Mammary epithelial cell (primary cell): ENCODE measurements at regions not wholly inside any gene's neighbourhood (a gene's known extent, or its start where the extent isn't known, plus 50 kb on each side); places are given as distances from the start of the nearest gene placed in this dataset.

Source experiments
- CTCF ChIP-seq, 2 donors: IDR thresholded peaks in 1 of 2; conservative IDR thresholded peaks in 1 of 2; 2 replicates each; pipeline ENCODE4 v1.5.1; 2011 to 2012; ENCODE audit warnings: inconsistent platforms in 2 of 2, low read length in 2 of 2, mild to moderate bottlenecking in 2 of 2, control low read depth in 1 of 2, low read depth in 1 of 2; ENCODE audit not compliant: insufficient read depth in 1 of 2; ENCODE audit errors: extremely low read depth in 1 of 2
- EZH2 ChIP-seq: IDR thresholded peaks from 2 replicates; pipeline ENCODE4 v1.6.1; 2012; ENCODE audit warnings: low read length, inconsistent platforms, borderline replicate concordance

DNA sequence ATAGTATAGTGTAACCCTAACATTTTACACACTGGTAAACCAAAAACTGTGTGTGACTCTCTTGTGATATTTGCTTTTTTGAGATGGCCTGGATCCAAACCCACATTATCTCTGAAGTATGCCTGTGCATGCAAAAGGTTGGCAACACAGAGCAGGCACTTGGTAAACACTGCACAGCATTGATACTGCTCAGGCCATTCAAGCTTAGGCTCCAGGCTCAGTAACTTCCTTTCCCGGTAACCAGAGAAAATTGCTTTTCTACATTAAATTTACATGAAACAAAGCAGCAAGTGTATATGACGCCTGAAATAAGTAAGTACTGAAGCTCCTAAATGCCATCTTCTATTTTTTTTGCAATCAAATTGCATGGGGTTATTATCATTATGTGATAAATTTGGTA lies 205.7 kb downstream of the EPM2A start:
- no peak for TF ChIP-seq CTCF (conservative IDR thresholded peaks at IDR 0.05 in 1 of 2, IDR thresholded peaks at IDR 0.05 in 1 of 2; ENCODE audit: extremely low read depth in 1 of 2, insufficient read depth in 1 of 2, low read depth in 1 of 2, low read length in 2 of 2)
- no peak for TF ChIP-seq EZH2
